RPMI8226 (cell line): ENCODE measurements at regions not wholly inside any gene's neighbourhood (a gene's known extent, or its start where the extent isn't known, plus 50 kb on each side); places are given as distances from the start of the nearest gene placed in this dataset.

ENCODE experiments used
- DNase-seq: peaks from one replicate; pipeline ENCODE4 v3.0.0-alpha.2; 2015

DNA sequence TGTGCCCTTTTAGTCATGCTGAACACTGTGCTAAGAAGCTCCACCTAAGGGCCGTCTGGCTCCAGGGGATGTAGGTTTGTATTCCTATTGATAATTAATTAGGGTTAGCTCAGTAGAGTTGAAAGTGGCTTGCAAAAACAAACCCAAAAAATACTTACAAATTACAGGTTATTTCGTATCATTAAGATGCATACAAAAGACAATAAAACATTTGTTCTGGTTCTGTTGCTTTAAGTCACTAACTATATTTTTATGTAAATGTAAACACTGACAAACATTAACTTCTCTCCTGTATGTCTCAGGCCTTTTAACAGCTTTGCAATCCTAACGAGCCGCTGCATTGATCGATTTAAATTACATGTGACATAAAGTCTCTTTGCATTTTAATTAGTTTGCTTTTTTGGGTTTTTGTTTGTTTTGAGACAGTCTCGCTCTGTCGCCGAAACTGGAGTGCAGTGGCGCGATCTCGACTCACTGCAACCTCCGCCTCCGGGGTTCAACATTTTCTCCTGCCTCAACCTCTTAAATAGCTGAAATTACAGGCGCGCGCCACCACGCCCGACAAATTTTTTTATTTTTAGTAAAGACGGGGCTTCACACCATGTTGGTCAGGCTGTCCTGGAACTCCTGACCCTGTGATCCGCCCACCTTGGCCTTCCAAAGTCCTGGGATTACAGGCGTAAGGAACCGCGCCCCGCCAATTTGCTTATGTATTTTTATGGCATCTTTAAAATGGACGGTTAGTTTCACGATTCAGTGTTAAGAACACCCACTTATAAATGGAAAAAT lies 110.9 kb downstream of the HFE start:
- DNase-seq: peak; percentile 74

DNA sequence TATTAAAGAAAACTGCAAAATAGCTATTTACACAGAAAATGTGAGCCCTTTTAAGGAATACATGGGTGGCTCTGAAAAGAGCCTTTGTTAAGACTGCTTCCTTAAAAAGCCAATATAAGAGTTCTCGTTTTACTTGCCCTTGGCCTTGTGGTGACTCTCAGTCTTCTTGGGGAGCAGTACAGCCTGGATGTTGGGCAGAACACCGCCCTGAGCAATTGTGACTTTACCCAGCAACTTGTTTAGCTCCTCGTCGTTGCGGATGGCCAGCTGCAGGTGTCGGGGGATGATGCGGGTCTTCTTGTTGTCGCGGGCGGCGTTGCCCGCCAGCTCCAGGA lies 111.5 kb downstream of the HFE start:
- DNase-seq: no peak

DNA sequence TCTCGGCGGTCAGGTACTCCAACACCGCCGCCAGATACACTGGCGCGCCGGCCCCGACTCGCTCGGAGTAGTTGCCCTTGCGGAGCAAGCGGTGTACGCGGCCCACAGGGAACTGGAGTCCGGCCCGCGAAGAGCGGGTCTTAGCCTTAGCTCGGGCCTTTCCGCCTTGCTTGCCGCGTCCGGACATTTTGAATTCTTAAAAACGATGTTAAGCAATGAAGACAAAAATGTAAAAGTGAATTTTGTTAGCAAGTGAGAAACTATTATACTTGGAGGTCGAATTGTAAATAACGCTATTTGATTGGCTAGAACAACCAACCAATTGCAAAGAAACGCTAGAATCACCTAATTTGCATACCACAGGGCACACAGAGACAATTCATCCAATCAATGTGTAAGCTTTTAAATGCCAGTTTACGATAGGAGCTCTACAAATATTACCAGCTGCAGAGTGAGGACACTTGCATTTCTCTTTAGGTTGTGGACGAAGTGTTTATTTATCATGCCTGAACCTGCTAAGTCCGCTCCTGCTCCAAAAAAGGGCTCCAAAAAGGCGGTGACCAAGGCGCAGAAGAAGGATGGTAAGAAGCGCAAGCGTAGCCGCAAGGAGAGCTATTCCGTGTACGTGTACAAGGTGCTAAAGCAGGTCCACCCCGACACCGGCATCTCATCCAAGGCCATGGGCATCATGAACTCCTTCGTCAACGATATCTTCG lies 112.0 kb downstream of the HFE start:
- peak; percentile 91 for DNase-seq

DNA sequence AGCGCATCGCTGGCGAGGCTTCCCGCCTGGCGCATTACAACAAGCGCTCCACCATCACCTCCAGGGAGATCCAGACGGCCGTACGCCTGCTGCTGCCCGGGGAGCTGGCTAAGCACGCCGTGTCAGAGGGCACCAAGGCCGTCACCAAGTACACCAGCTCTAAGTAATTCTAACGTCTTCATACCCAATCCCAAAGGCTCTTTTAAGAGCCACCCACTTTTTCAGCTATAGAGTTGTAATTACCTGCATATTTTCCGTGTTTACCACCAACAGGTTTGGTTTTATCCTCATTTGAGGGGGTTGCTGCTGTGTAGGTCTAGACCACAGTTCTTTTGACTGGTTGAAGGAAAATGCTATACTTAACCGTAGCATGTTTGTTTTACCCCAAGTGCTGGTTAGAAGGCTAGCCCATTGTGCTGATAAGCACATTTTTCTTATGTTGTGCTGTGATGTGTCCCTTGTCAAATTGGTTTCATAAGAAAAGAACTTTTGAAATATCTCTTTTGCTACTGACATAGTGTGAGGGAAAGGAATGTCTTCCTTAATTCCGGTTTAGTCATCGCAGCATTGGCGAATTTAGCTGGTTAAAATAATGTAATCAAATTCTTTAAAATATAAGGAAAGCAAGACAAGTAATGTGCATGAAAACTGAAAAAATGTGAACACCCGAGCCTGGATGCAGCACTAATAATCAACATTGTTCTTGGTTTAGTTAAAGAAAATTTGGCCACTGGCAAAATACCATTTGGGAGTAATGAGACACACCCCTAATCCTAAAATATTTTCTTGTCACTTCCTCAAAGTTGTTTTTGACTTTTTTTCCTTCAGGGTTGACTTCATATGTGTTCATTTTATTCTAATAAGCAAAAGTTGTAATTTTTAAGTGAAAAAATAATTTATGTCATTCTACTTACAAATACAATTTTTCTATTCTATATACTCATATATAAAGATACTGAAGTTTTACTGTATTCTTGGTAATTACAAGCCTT lies 112.8 kb downstream of the HFE start:
- DNase-seq: peak; percentile 79

DNA sequence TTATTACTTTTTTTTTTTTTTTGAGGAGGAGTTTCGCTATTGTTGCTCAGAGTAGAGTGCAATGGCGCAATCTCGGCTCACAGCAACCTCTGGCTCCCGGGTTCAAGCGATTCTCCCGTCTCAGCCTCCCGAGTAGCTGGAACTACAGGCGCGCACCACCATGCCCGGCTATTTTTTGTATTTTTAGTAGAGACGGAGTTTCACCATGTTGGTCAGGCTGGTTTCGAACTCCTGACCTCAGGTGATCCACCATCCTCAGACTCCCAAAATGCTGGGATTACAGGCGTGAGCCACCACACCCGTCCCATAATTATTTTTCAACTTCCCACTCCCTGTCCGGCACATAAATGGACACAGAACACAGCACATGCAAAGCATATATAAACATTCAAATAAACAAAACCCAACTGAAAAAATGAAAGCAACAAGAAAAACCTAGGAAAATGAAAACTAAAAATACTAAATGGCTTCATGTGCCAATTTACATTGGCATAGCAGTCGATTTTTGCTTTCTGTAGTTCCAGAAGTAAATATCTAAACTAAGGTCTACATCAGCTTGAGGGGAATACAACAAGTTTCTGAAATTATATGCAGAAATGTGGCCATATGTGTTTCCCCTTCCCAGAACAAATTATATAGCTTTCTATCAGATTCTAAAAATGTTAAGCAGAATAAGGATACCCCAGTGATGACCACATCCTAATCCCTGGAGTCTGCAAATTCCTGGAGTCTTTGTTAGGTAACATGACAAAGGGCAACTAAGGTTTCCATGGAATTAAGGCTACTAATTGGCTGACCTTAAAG lies 113.9 kb downstream of the HFE start:
- DNase-seq: no peak

DNA sequence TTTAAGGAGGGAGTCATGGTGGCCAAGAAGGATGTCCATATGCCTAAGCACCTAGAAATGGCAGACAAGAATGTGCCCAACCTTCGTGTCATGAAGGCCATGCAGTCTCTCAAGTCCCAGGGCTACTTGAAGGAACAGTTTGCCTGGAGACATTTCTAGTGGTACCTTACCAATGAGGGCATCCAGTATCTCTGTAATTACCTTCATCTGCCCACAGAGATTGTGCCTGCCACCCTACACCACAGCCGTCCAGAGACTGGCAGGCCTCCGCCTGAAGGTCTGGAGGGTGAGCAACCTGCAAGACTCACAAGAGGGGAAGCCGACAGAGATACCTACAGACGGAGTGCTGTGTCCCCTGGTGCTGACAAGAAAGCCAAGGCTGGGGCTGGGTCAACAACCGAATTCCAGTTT lies 115.0 kb downstream of the HFE start:
- no peak for DNase-seq

DNA sequence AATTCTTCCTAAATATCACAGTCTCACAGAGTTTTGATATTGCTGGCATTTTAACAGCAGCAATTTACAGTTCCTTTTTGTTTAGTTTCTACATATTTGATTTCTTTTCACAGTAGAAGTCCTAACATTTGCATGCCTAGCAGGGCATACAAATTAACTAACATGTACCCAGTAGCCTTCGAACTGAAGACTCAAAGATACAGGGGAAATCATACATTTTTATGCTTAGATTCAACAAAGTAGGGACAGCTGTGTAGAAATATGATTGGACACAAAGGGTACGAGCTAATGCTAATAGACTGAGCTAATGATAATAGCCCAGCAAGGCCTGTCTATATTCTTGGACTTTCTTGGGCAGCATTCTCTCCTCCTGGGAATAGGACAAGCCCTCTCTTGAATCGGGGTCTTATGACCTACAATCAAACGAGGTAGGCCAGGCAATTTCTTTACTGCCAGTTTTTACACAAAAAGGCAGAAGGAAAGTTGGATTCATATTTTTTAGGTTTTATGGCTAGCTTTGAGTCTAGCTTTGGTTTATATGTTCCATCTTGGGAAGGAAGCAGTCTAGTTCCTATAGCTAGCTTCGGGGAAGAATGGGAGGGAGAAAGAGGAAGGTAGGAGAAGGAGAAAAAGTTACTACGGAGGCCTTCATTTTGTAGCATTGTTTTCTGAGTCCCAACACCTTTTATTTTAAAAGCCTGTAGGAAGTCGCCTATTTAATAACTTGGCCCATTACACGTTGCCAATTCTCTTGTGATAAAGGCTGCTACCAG lies 115.8 kb downstream of the HFE start:
- no peak for DNase-seq

DNA sequence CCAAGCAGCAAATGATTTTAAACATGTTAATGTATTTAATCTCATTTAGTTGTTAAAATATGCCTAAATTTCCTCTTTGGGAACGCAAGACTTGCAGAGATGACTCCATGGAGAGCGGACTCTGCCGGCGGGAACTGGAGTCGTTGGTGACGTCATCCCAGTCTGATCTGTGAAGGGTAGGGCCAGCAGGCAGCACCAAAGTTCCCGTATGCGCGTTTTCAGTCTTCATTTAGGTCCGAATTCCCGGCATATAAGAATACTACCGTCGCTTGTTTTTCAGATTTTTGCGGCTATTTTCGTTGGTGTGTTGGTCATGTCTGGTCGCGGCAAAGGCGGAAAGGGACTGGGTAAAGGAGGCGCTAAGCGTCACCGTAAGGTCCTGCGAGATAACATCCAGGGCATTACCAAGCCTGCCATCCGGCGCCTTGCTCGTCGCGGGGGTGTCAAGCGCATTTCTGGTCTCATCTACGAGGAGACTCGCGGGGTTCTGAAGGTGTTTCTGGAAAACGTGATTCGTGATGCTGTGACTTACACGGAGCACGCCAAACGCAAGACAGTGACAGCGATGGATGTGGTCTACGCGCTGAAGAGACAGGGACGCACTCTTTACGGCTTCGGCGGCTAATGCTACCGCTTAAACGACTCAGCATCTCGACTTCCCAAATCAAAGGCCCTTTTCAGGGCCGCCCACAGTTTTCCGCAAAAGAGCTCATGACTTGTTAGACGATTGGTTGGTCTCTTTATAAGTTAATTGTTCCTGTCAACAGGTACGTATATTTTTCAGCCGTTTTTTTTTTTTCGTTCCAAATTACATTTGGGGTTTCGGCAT lies 117.3 kb downstream of the HFE start:
- DNase-seq: peak; percentile 98

DNA sequence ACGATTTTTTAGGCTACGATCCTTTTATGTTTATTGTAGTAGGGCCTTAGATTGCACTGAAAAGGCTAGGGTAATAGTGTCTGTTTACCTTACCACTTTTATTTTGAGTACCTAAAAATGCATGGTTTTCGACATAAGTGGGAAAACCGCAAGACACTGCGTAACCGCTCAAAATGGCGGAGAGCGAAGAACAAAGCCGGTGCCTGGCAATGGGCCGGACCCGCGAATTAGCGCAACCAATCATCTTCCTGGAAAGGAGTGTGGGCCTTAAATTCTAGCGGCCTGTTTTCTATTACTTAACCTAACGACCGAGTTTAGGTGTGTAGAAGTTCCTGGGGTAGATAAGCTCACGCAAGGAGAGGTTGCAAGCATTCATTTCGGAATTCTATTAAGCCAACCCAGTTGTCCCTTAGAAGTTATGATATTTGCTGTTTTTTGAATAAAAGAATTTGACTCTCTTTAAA lies 118.0 kb downstream of the HFE start:
- peak; percentile 95 for DNase-seq

DNA sequence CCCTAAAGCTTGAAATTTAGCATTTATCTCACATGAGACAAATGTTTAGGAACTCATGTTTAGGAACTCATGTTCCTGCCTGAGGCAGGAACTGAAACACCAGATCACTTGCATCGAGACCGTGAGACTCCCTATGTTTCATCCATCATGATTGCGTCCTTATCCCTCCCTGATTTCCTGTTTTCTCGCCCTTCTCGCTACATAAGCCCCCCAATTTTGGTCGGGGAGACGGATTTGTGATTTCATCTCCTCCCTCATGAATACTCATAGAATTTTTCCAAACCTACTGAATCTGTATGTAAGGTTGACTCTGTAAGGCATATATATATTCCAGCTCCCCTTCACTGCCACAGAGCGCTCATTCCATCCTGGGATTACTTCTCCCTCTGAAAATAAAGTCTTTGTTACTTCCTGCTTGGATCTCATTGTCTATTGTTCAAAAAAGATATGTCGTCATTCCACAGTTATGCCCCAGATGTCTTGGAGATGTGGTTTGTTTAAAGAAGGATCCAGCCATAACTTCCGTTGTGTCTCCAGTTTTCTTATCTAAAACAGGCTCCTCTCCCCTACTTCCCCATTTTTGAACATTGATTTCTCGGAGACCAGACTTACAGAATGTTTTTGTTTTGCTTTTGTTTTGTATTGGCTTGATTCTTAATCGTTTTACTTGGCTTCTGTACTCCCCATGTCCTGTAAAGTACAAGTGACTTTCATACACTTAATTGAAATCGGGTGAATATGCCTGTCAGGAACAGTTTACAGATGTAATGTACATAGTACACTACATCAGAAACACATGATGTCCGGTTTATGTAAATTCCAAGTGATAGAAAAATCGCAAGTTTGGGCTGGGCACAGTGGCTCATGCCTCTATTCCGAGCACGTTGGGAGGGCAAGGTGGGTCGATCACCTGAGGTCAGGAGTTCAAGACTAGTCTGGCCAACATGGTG lies 118.7 kb downstream of the HFE start:
- peak; percentile 72 for DNase-seq

DNA sequence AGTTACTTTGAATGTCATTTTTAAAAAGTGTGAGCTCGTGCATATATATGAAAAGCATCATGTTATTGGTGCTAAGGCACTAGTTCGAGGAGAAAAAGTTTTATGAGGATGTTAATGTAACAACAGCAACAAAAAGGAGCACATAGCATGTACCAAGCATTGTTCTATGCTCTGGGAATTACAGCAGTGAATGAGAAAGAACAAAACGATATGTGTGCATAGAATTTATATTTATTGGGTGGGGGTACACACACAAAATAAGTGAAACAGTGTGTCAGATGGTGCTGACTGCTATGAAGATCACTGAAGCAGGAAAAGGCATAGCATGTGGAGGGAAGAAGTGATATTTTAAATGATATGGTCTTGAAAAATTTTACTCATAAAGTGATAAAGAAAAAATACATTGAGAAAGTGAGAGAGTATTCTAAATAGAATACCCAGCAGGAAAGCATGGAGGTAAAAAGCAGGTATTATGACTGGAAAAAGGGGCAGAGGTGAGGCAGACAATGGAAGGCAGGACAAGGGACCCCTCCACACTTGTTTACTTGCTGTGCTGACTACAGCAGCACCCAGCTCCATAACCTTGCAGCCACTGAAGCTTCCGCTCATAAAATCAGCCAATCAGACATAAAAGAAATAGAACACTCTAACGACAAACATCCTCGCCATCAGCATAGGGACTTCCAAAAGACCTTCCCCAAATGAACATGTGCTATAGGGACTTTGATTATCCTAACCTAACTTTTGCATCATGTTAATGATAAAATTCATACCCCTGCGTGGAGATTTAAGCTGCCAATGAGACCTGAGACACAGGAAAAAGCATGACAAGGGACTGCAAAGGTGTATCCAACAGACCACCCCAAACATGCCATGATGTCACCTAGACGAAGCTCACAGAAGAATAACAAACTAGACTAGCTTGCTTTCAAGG lies 119.9 kb downstream of the HFE start:
- DNase-seq: no peak

DNA sequence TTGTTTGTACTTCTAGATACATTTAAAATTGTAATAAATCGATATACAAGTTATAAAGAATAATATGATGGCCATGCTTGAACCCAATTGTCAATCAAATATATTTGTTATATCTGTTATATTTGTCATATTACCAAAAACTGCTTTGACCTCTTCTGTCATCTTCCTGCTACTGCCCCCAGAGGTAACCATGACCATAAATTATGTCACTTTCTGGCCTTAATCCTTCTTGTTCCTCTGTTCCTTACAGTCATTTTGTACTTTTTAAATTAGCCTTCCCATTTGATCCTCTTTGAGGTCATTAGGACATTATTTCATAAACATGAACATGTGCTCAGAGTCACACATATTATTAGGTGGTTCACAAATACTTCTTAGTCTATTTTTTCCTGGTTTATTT lies 124.7 kb downstream of the HFE start:
- peak; percentile 38 for DNase-seq

DNA sequence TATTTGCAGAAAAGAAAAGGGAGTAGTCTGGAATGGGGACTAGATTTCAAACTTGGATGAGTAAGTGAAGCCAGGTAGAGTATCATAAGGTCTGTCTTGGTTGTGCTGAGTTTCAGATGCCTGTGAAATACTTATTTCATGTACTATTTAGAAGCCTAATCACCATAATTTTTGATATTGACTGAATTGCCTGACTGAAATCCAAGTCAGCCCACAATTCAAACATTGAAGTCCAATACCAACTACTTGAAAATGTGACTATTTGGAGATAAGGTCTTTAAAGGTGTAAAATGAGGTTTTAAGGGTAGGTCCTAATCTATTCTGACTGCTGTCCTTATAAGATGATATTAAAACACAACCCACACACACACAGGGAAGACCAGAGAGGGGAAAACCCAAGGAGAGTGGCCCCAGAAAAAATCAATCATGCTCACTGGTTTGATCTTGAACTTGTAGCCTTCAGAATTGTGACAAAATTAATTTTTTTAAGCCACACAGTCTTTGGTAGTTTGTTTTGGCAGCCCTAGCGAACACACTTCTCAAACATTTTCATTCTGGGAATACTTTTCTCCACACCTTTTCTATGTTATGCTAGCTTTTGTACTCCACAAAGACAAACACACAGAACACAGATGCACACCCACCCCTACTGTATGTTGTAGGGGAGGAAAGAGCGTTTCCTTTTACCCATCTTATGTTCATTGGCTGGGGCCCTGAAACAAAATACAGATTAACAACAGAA lies 126.3 kb downstream of the HFE start:
- no peak for DNase-seq

DNA sequence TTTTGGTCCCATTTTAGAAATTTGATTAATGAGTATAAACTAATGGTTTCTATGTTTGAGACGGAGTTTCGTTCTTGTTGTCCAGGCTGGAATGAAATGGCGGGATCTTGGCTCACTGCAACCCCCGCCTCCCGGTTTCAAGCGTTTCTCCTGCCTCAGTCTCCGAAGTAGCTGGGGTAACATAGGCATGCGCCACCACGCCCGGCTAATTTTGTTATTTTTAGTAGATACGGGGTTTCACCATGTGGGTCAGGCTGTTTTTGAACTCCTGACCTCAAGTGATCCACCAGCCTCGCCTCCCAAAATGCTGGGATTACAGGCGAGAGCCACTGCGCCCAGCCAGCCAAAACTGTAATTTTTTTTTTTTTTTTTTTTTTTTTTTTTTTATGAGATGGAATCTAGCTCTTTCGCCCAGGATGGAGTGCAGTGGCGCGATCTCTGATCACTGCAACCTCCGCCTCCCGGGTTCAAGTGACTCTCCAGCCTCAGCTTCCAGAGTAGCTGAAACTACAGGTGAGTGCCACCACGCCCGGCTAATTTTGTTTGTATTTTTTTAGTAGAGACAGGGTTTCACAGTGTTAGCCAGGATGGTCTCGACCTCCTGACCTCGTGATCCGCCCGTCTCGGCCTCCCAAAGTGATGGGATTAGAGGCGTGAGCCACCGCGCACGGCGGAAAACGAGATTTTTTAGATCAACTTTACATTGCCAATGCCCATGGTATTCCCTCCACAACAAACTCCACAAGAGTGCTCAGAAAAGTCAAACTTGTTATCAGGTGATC lies 127.8 kb downstream of the HFE start:
- peak; percentile 58 for DNase-seq

DNA sequence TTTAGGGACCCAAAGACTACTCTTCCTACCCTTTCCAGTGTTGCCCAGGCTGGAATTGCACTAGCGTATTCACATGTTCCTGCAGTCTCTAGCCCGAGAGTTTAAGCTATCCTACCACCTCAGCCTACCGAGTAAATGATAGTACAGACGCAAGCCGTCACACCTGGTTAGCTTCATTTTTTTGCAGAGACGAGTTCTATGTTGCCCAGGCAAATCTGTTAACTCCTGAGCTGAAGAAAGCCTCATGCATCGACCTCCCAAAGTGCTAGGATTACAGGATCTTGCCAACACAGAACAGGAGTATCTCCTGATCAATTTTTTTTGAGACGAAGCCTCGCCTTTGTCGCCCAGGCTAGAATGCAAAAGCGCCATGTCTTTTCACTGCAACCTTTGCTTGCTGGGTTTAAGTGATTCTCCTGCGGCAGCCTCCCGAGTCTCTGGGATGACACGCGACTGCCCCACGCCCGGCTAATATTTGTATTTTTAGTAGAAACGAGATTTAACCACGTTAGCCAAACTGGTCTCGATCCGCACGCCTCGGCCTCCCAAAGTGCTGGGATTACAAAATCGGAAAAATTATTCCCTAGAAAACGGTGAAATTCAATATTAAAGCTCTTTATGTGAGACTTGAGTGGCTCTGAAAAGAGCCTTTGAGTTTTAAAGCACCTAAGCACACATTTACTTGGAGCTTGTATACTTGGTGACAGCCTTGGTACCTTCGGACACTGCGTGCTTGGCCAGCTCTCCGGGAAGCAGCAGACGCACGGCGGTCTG lies 128.5 kb downstream of the HFE start:
- peak; percentile 78 for DNase-seq

DNA sequence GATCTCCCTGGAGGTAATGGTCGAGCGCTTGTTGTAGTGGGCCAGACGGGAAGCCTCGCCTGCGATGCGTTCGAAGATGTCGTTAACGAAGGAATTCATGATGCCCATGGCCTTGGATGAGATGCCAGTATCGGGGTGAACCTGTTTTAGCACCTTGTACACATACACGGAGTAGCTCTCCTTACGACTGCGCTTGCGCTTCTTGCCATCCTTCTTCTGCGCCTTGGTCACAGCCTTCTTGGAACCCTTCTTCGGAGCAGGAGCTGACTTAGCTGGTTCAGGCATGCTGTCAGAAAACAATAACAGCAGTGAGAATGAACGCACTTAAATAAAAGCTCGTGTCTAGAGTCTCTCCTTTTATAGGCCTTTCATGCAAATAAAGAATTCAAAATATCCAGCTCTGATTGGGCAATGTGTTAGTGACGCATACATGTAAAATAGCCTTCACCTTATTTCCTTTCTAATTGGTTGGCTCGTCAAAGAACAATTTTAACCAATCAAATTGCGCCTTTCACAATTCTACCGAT lies 129.2 kb downstream of the HFE start:
- peak; percentile 96 for DNase-seq
